GM18520 (cell line): ENCODE measurements at regions not wholly inside any gene's neighbourhood (a gene's known extent, or its start where the extent isn't known, plus 50 kb on each side); places are given as distances from the start of the nearest gene placed in this dataset.

Experiments used
- ATAC-seq: cut with Tn5 transposase; IDR thresholded peaks from one replicate; pipeline ENCODE4 v1.9.1; 2021; ENCODE audit not compliant: unreplicated experiment

DNA sequence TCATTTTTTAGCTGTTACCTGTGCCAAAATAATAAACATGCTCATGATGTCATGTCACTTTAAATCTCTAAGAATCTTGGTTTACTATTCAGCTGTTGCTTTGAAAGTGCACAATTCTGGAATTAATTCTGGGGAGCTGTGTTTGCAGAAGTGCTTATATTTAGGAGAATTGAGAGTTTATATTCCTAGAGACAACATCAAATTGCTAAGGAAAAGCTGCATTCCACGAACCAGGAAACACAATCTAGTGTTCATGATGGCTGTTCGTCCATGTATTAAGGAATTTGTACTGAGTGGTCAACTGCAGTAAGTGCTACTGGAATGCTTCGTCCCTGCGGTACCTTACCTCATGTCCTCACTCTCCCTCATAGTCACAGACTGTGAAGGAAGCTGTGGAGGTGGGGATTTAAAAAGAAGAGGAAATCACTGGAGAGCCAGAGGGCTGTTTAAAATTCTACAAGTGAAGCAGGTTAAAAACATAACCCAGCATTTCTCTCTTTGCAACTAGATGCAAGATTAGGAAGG lies 161.0 kb downstream of the TRMT11 start:
- no peak for ATAC-seq

DNA sequence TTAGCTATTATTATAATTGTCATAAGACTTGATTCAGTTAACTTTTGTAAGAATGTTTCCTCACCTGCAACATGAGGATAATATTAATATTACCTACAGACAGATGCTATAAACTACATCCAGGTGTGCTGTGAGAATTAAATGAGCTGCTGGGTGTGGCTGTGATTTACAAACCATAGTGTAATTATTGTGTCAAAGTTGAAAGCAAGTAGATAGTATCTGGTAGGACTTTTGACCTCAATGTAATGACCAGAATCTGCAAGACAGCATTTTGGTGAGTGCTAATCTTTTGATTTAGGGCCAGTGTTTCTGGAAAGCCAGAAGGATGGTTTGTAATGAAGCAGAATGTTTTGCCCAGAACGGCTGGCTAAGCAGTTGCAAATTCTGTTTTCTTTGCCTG lies 162.5 kb downstream of the TRMT11 start:
- no peak for ATAC-seq

DNA sequence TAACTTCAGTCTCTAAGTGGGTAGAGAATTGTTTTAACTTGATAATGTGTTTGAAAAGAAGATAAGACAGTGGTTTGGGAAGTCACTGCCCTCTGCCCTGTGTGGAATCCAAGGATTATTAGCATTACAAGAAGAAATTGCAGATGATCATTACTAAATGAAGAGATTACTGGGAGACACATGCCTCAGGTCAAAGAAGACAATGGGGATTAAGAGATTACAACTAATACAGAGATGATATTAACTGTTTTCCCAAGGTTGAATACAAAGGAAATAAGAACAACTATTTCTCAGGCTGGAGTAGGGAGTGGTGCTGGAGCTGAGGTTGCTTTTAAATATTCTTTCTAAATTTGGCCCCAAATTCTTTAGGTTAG lies 166.0 kb downstream of the TRMT11 start:
- ATAC-seq = no peak

- ATAC-seq = no peak
Measured at GRCh38 chr6:126153661-126154060, 167.3 kb downstream of the TRMT11 start.

DNA sequence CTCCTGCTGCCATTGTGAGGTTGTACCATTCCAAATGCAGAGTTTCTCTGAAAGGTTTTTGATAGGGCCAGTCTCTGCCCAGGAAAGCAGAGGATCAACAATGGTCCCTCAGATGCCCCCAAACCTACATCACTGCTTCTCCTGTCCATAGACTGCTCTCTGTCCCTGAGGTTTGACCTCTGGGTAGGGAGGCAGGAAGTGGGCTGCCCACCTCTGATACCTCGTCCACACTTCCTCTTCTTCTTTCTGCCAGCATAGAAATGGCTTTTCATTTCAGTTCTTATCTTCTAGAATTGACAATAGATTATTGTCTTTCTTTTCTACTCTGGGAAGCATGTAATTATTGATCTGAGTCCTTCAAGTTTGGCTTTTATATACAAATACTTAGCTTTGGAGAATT lies 170.6 kb downstream of the TRMT11 start:
- peak; percentile 79 for ATAC-seq

DNA sequence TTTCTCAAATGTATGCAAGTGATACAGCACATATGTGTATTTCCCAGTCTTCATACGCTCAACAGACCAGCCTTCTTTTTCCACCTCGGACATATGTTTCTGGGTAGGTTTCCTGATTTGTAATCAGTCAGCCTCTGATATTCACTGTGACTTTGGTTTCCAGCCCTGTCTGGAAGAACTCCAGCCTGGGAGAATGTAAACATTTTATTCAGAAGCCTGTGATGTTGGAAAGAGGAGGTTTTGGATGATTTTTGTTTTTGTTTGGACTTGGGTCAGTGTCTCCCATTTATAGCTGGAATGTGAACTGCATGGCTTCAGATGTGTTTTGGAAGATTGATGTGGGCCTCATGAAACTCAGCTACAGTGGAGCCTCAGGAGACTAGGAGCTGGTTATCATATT lies 172.2 kb upstream of the CENPW start:
- ATAC-seq = no peak

DNA sequence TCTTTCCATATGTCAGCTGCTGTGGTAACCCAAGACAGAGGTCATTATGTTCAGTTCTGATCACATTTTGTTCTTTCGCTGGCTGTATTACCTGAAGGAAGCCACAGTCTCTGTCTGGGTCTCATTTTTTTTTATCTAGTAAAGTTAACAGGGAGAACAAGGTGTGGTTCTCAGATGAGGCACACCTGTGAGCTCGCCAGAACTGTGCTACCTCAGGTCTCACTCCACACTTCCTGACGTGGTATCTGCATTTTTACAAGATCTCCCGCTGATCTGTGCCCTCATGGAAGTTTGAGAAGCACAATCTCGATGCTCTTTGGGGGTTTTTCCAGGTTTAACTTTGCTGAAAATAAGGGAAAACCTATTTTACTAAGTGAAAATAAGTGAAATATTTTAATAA lies 169.5 kb upstream of the CENPW start:
- no peak for ATAC-seq

DNA sequence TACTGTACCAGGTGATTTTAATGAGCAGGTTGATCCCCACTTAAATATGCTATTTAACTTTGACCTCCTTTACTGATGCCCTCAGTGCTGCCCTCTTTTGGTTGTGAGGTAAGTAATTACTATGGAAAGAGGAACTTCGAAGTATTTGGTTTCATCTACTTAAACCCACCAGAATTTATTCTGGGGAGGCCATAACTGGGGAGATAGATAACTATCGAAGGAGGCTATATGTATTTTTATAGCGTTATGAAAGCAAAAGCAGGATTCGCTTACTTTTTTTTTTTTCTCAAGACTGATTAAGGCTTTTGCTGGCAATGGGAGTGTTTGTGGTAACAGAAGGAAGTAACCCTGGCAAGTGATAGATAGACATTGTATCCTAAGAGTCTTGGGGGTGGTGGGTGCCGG lies 168.9 kb upstream of the CENPW start:
- peak; percentile 69 for ATAC-seq

GRCh38 chr6:126172131-126172530 lies 167.8 kb upstream of the CENPW start:
- ATAC-seq = no peak

DNA sequence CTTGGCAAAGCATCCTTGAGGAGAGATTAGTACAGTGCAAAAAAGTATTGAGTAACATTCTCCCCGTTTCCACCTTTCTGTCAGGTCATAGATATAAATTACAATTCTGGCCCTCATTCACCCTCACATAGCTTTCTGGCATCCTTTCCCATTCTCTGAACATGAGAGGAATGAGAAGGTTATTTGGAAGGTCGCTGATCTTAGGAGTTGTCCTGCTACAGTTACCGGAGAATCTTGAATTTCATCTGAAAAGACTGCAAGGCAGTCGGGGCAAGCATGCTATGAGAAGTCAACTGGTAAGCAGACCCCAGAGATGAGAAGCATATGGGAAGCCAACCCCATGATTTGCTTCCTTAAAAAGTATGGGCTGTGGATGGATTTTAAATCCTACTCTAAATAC lies 166.7 kb upstream of the CENPW start:
- ATAC-seq = no peak

GRCh38 chr6:126174697-126175096 lies 165.2 kb upstream of the CENPW start:
- no peak for ATAC-seq

DNA sequence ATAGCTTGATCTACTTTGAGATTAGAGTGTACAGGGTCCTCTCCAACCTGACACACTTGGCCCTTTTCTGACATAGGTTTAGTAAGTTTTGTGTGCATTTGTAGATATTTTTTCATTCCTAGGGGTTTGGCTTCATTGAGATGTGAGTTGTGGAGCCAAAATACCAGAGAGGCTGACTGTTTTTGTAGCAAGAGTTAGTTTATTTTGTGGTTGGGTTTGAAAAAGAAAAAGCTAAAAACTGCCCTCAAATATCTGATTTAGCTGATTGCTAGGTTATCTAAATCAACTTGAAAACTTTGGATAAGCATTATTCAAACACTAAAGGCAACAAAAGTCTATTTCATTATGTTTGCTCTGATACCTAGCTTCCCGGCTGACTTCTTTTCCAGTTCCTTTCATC lies 164.7 kb upstream of the CENPW start:
- no peak for ATAC-seq

DNA sequence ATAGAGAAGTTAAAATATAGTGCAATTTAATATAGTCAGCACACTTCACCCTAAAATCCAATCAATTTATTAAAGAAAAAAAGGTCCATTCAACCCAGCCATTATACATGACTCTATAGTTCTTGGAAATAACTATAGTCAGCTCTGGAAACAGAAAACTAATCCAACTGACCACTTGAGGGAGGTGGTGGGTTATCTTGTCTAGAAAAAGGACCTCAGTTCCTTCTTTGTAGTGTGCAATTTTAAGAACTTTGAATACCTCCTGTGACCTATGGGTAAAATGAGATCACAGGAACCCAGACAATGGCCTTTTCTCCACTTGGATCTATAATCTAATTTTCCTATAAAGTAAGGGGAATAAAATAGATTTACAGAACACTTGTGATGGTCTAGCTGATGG lies 163.6 kb upstream of the CENPW start:
- ATAC-seq = no peak

- peak; percentile 62 for ATAC-seq
Measured at GRCh38 chr6:126180585-126180984, 159.3 kb upstream of the CENPW start.

DNA sequence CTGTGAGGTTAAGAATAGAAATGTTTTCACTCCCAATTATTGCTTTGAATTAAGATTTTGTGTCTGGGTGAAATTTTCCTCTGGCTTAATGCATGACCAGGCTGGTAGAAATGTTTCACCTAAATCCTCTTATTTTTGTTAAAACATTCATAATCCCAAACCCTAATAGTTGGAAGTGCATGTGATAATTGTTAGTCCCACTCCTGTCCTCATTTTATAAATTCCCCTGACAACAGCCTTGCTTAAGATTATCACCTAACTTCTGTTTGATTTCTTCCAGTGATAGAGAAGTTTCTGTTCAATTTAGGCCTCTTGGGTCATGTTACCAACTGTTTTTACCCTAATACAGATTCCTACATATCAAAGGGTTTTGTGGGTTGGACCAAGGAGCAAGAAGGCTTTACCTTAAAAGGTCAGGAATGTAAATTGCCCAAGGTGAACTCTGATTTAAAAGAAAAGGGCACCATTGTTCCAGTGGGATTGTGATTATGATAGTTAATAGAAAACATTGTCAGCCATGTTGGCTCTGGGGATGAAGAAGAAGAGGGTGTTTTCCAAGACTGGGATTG lies 158.7 kb upstream of the CENPW start:
- ATAC-seq = no peak

DNA sequence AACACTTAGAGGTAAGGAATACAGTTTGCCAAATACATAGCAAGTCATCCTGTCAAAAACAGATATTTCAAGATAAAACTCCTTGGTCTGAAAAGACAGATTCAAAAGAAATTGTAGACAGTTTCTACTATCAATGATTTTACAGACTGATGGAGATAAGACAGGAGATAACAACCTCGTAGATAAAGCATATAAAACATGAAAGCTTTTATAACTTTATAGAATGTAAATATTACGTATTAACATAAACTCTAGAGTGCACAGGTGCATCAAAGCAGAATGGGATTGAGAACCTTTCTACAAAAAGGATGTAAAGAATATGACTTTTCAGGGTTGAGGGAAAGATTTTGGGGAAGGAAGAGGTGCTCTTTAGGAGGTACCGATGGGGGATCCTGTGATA lies 158.0 kb upstream of the CENPW start:
- no peak for ATAC-seq

DNA sequence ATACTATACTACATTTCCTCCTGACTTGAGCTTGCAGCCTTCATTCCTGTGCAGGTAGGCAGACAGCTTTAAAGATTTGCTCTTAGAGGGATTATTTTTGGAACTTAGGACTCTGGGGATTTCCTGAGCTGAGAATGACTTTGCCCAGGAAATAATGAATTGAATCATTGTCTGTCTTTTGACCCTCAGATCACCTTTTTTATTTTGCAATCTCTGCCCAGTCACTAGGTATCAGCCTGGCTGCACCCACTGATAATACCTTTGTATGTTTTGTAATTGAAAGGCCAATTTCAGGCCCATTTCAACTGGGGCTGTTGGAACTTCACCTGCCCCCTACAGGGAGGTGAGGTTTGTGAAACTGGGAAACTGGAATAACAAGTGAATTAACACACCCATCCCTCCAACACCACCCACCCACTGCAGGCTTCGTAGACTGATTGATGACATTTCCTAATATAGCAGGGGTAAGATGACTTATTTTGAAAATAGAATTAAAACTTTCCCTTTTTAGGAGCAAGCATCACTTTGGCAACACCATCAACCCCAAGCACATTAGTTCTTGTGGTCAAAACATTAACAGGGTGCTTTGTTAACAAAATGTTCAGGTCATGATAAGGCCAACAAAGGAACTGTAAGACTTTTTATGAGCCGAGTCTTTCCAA lies 157.1 kb upstream of the CENPW start:
- no peak for ATAC-seq

DNA sequence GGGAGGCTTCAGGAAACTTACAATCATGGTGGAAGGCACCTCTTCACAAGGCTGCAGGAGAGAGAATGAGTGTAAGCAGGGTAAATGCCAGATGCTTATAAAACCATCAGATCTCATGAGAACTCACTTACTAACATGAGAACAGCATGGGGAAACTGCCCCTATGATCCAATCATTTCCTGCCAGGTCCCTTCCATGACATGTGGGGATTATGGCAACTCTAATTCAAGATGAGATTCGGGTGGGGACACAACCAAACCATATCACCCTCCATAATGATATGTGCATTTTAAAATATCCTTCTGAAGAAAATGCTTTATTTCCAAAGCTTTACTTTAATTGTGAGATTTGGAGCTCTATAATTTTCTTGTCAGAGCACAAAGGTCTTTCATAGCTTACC lies 154.1 kb upstream of the CENPW start:
- no peak for ATAC-seq

- ATAC-seq = no peak
Measured at GRCh38 chr6:126188279-126188909, 151.5 kb upstream of the CENPW start.

DNA sequence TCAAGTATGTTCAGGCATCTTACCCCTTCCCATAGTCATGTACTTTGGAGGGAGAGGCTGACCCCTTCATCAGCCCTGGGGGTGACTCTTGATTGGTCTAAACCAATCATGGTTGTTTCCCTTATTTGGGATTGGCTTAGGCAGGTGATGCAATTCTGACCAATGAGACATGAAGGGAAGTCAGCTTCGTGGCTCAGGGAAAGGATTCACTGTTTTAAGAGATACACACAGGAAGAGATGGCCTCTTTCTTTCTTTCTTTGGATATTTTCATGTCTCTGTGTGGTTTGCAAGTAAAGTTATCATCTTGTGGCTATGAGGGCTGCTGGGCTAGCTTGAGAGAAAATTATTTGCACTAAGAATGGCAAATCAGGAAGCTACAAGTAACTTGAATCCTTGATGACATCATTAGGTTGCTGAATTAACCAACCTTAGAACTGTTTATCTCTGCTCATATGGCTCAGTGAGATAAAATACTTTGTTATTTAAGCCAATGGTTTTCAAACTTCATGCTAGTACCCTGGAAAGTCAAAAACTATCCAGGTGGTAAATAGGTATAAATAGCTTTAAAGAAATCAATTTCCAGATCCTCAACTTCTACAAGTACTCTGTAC lies 144.2 kb upstream of the CENPW start:
- no peak for ATAC-seq

DNA sequence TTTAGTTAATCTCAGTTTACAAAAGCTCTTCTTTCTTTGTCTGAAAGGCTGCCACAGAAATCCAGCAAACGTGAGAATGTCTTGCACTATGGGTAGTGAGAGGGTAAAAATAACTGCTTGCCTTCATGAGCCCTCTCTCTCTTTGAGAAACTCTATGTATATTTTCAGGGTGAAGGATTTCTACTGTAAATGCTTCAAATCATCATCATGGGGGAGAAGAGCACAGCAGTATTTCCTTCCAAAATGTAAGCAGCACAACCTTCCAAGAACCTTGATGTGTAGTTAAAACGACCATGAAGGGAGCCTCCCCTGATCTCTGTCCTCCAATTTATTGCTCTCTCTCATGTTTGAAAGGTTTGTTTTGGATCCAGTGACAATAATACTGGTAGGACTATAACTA lies 141.3 kb upstream of the CENPW start:
- ATAC-seq = no peak

DNA sequence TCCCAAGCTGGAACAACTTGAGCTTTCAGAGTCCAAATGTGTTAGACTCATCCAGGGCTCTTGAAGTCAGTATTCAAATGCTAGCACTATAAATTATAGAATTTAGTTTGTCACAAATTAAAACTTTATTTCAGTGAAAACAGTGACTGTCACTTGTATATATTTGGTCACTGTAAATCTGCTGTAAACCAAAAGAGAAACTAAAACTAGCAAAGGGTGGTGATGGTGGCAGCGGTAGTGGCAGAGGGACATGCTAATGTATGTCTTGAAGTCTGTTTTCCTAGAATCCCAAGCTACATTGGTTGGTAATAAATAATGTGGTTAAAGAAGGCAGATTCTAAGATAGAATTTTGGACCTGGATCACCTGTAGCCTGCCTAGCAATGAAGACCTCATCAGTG lies 140.4 kb upstream of the CENPW start:
- ATAC-seq = peak; percentile 84
